Endothelial cell of umbilical vein (primary cell): ENCODE measurements at regions not wholly inside any gene's neighbourhood (a gene's known extent, or its start where the extent isn't known, plus 50 kb on each side); places are given as distances from the start of the nearest gene placed in this dataset.

ENCODE experiments used
- GATA2 ChIP-seq: IDR thresholded peaks from 2 replicates; pipeline ENCODE4 v1.7.0; 2011; ENCODE audit warnings: low read depth, mild to moderate bottlenecking, moderate library complexity, mixed read lengths, low read length; ENCODE audit not compliant: insufficient read length, insufficient read depth
- MYC ChIP-seq: IDR thresholded peaks from one replicate; pipeline ENCODE4 v1.6.1; 2011; ENCODE audit warnings: mild to moderate bottlenecking, low read depth, low read length
- POLR2A ChIP-seq: IDR thresholded peaks from 2 replicates; pipeline ENCODE4 v1.6.1; 2012; ENCODE audit warnings: low read depth, mild to moderate bottlenecking, control low read depth, low read length
- POLR2AphosphoS5 ChIP-seq: IDR thresholded peaks from 2 replicates; pipeline ENCODE4 v1.6.1; 2012; ENCODE audit warnings: low read depth, mild to moderate bottlenecking, control low read depth, low read length, moderate library complexity; ENCODE audit not compliant: insufficient read depth
- TF ChIP-seq, protein P1 (sequence below), 2 donors: IDR thresholded peaks; 1 replicate in 1 of 2; 2 replicates in 1 of 2; pipeline ENCODE4 v1.5.1; 2011; ENCODE audit warnings: low read length in 2 of 2, mild to moderate bottlenecking in 2 of 2, moderate library complexity in 2 of 2, control low read depth in 1 of 2, inconsistent platforms in 1 of 2, low read depth in 1 of 2; ENCODE audit not compliant: insufficient read depth in 1 of 2; ENCODE audit errors: extremely low read depth in 1 of 2

DNA sequence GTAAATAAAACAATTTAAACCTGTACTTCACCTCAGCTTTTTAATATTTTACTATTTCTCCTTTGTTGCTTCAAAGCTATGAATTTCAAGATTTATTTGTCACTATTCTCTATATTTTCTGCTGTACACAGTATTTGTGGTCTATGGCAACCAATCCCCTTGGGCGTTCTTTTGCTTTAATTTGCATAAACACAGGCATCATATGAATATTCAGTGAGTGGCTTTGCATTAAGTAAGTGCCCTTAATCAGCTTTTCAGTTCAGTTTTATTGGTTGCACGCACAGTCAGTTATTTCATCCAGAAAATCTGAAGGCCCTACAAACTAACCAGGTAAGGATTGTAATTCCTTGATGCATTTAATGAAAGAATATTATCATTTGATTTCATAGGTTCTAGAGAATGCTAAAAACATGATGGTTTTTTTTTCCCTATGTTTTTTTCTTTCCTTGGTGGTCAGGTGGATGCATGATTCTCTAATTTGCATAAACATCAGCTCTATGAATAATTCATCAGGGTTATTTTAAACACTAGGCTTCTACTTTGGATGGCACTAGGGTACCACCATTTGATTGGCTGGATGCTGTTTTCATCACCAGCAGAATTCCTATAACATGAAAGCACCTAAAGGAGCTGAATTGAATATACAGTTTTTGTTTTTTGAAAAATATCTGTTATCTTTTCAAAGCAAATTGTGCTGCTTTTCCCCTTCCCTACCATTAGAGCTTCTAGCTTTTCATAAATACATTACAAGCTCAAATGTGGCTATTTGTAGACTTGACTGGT is 249.2 kb upstream of the CCNH start:
- TF ChIP-seq, protein P1, sequence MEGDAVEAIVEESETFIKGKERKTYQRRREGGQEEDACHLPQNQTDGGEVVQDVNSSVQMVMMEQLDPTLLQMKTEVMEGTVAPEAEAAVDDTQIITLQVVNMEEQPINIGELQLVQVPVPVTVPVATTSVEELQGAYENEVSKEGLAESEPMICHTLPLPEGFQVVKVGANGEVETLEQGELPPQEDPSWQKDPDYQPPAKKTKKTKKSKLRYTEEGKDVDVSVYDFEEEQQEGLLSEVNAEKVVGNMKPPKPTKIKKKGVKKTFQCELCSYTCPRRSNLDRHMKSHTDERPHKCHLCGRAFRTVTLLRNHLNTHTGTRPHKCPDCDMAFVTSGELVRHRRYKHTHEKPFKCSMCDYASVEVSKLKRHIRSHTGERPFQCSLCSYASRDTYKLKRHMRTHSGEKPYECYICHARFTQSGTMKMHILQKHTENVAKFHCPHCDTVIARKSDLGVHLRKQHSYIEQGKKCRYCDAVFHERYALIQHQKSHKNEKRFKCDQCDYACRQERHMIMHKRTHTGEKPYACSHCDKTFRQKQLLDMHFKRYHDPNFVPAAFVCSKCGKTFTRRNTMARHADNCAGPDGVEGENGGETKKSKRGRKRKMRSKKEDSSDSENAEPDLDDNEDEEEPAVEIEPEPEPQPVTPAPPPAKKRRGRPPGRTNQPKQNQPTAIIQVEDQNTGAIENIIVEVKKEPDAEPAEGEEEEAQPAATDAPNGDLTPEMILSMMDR (IDR thresholded peaks at IDR 0.05; ENCODE audit: extremely low read depth in 1 of 2, insufficient read depth in 1 of 2, low read depth in 1 of 2, low read length in 2 of 2) = no peak
- no peak for TF ChIP-seq POLR2A
- no peak for TF ChIP-seq POLR2AphosphoS5
- TF ChIP-seq GATA2 = no peak
- no peak for TF ChIP-seq MYC
